ENCODE measurements at regions not wholly inside any gene's neighbourhood (a gene's known extent, or its start where the extent isn't known, plus 50 kb on each side); places are given as distances from the start of the nearest gene placed in this dataset.

- H2BK120ac ChIP-seq (ENCODE audit: low read depth, low read length) = no peak overlapping the region
- peaks cover 5% of the 10 kb centered on the region for H3K27me3 ChIP-seq (ENCODE audit: control insufficient read depth, insufficient read depth, low read length)
- H3K79me1 ChIP-seq (ENCODE audit: low read depth in 1 of 2, low read length in 2 of 2) = no peaks in the 10 kb centered on the region
- TF ChIP-seq MAZ (IDR thresholded peaks at IDR 0.05; ENCODE audit: borderline replicate concordance, low read depth, low read length) (no peak), MAFK (IDR thresholded peaks at IDR 0.05; ENCODE audit: low read depth, low read length) (no peak), MXI1 (IDR thresholded peaks at IDR 0.05; ENCODE audit: borderline replicate concordance, low read depth, low read length) (no peak), NFE2L2 (IDR thresholded peaks at IDR 0.05; ENCODE audit: low read depth, low read length) (no peak)
- H3K14ac ChIP-seq (replicated peaks; ENCODE audit: low read depth, low read length) = no peak overlapping the region
- H3K9me3 ChIP-seq (ENCODE audit: control insufficient read depth, insufficient read depth, low read length) = 0 out of 2 replicates have a peak, but pooled peaks cover 5% of the 10 kb centered on the region
- no peak overlapping the region for H2AFZ ChIP-seq (replicated peaks; ENCODE audit: low read length, poor library complexity)
- H2BK20ac ChIP-seq (ENCODE audit: low read depth, low read length) = no peak overlapping the region
- no peak overlapping the region for H2AK9ac ChIP-seq (replicated peaks; ENCODE audit: low read depth, low read length, poor library complexity)
- no peak for ATAC-seq (ENCODE audit: low read depth)
- no peak overlapping the region for H4K8ac ChIP-seq (ENCODE audit: low read depth in 2 of 2, low read length in 2 of 2)
- no peak overlapping the region for H2BK15ac ChIP-seq (ENCODE audit: low read depth, low read length)
- in situ Hi-C loops (cut with MboI; ENCODE audit: low sequenced_read_pairs) (no loop called here), dilution Hi-C loops (cut with HindIII; ENCODE audit: low sequenced_read_pairs, unreplicated experiment) (no loop called here), intact Hi-C loops (cut with micrococcal nuclease) (no loop called here)
- no peak overlapping the region for H3K23ac ChIP-seq (ENCODE audit: low read depth, low read length)
- ChIA-PET POLR2A (ENCODE audit: unreplicated experiment) (no interaction called here), CTCF (no interaction called here)
- no peak overlapping the region for H4K5ac ChIP-seq (ENCODE audit: low read depth, low read length)
- no peak overlapping the region for H3K4me3 ChIP-seq (ENCODE audit: insufficient read depth, low read depth, low read length)
- H3K18ac ChIP-seq (ENCODE audit: low read depth, low read length) = no peak overlapping the region
- no peaks in the 10 kb centered on the region for H4K20me1 ChIP-seq (ENCODE audit: insufficient read depth, low read length)
- WGBS, 2 experiments (ENCODE audit: extremely low coverage in 2 of 2, insufficient read length in 1 of 2) = no CpG with 5 or more reads among the region's 1 CpG
- H3K4ac ChIP-seq (ENCODE audit: low read depth, low read length) = no peak overlapping the region
- no peak overlapping the region for H2AK5ac ChIP-seq (ENCODE audit: low read depth, low read length)
- H3K27ac ChIP-seq (ENCODE audit: insufficient read depth, low read length) = no peak overlapping the region
- H2BK5ac ChIP-seq (ENCODE audit: low read depth, low read length, poor library complexity, severe bottlenecking) = no peak overlapping the region
- no peaks in the 10 kb centered on the region for H3K4me1 ChIP-seq (ENCODE audit: control insufficient read depth, insufficient read depth, low read length)
- DNase-seq = no peak
- no peak overlapping the region for H4K91ac ChIP-seq (ENCODE audit: insufficient read depth, low read depth, low read length)
- H3K36me3 ChIP-seq (ENCODE audit: control insufficient read depth, insufficient read depth, low read length) = no peaks in the 10 kb centered on the region
- no peak overlapping the region for H3K56ac ChIP-seq (ENCODE audit: extremely low read depth, insufficient read depth, low read length)
- BruUV-seq (replicated peaks) = no TSS peak
- no peak overlapping the region for H3K9ac ChIP-seq (ENCODE audit: low read depth, low read length)
- H3K9me1 ChIP-seq (ENCODE audit: insufficient read depth, low read length) = no peaks in the 10 kb centered on the region
- no peak overlapping the region for H3K4me2 ChIP-seq (ENCODE audit: low read depth, low read length)
These were observed 160.7 kb upstream of the ARID1B start for GRCh38 chr6:156616495-156616894.
